A549 (cell line): ENCODE measurements at regions not wholly inside any gene's neighbourhood (a gene's known extent, or its start where the extent isn't known, plus 50 kb on each side); places are given as distances from the start of the nearest gene placed in this dataset.

Experiments
- ATAC-seq, 2 experiments: fragments of 200-7000 bp in 1 of 2; fragments of >200 bp in 1 of 2; cut with Nextera tagmentation in 1 of 2; cut with Tn5 transposase in 1 of 2; 3 replicates each; pipeline versions ENCODE4 v1.8.0 to v1.9.1; 2018 to 2020; ENCODE audit warnings: mild to moderate bottlenecking in 1 of 2, moderate library complexity in 1 of 2
- CTCF ChIA-PET: fragments of 300-600 bp; sonication (Branson Sonifier 250); formaldehyde crosslinking; extraction: SDS; loops from one replicate; lab custom pipeline; 2021; ENCODE audit warnings: antibody characterized with exemption, inconsistent platforms; lab: Yijun Ruan, JAX
- POLR2A ChIA-PET: fragments of 350-600 bp; formaldehyde crosslinking; extraction: SDS; loops from one replicate; lab custom pipeline; 2021; ENCODE audit warnings: antibody characterized with exemption, inconsistent platforms; lab: Yijun Ruan, JAX
- DNase-seq, 2 experiments: peaks; one replicate each; pipeline versions ENCODE4 v3.0.0 to v3.0.0-alpha.2; 2011 to 2016; ENCODE audit warnings: low read depth in 1 of 2, low spot score in 1 of 2
- FAIRE-seq: peaks from 2 replicates; lab custom pipeline; 2011; peaks lifted over from hg19 to GRCh38; lab: Jason Lieb, UNC
- H3K27ac ChIP-seq, 2 experiments: fragments of >200 bp; sonication (Bioruptor Twin); formaldehyde crosslinking; 3 replicates each; pipeline ENCODE4 v1.5.1; 2016 to 2017
- H3K4me1 ChIP-seq: fragments of >200 bp; sonication (Bioruptor Twin); formaldehyde crosslinking; 3 replicates; pipeline ENCODE4 v1.6.1; 2016
- H3K4me2 ChIP-seq: fragments of >200 bp; sonication (Bioruptor Twin); formaldehyde crosslinking; 3 replicates; pipeline ENCODE4 v1.6.1; 2016
- H3K4me3 ChIP-seq: fragments of >200 bp; sonication (Bioruptor Twin); formaldehyde crosslinking; 3 replicates; pipeline ENCODE4 v1.5.1; 2016
- H3K9me3 ChIP-seq: fragments of >200 bp; sonication (Bioruptor Twin); formaldehyde crosslinking; 3 replicates; pipeline ENCODE4 v1.6.1; 2016
- CBX2 ChIP-seq: fragments of 200-600 bp; sonication (generic); IDR thresholded peaks from 2 replicates; pipeline ENCODE4 v1.6.1; 2016; ENCODE audit warnings: low read depth, mild to moderate bottlenecking, borderline replicate concordance
- CEBPB ChIP-seq, 2 experiments: fragments of >200 bp in 1 of 2; sonication (Bioruptor Twin) in 1 of 2; formaldehyde crosslinking in 1 of 2; IDR thresholded peaks; 2 replicates each; pipeline ENCODE4 v1.6.1; 2012 to 2016
- EHMT2 ChIP-seq: fragments of 200-600 bp; sonication (generic); IDR thresholded peaks from 2 replicates; pipeline ENCODE4 v1.6.1; 2016; ENCODE audit warnings: antibody characterized with exemption, low read depth, mild to moderate bottlenecking, moderate library complexity
- FOSB ChIP-seq: fragments of 250-450 bp; sonication (Bioruptor Pico); IDR thresholded peaks from 2 replicates; pipeline ENCODE4 v1.5.0; 2020; ENCODE audit warnings: mild to moderate bottlenecking, moderate library complexity
- GATA3 ChIP-seq: IDR thresholded peaks from 2 replicates; pipeline ENCODE4 v1.6.1; 2012; ENCODE audit warnings: borderline replicate concordance
- HOXB5 ChIP-seq: fragments of 250-450 bp; sonication (Bioruptor Pico); IDR thresholded peaks from 2 replicates; pipeline ENCODE4 v1.5.0; 2020; ENCODE audit warnings: mild to moderate bottlenecking, moderate library complexity
- JUN ChIP-seq, 2 experiments: fragments of >200 bp; sonication (Bioruptor Twin); formaldehyde crosslinking; IDR thresholded peaks; 2 replicates in 1 of 2; 3 replicates in 1 of 2; pipeline ENCODE4 v1.6.1; 2016 to 2017
- JUNB ChIP-seq: fragments of >200 bp; sonication (Bioruptor Twin); formaldehyde crosslinking; IDR thresholded peaks from 2 replicates; pipeline ENCODE4 v1.6.1; 2016
- KDM1A ChIP-seq: fragments of 200-600 bp; sonication (generic); IDR thresholded peaks from 2 replicates; pipeline ENCODE4 v1.6.1; 2016; ENCODE audit warnings: low read depth, mild to moderate bottlenecking
- MAZ ChIP-seq: fragments of 150-350 bp; IDR thresholded peaks from 2 replicates; pipeline ENCODE4 v1.6.1; 2014; ENCODE audit warnings: antibody characterized with exemption, low read depth, low read length, borderline replicate concordance
- NPAS2 ChIP-seq: fragments of 250-450 bp; sonication (Bioruptor Pico); IDR thresholded peaks from 2 replicates; pipeline ENCODE4 v1.8.0; 2022; ENCODE audit warnings: mild to moderate bottlenecking, moderate library complexity, borderline replicate concordance
- POLR2A ChIP-seq: IDR thresholded peaks from 2 replicates; pipeline ENCODE4 v1.6.1; 2012; ENCODE audit warnings: mild to moderate bottlenecking, low read length
- POLR2AphosphoS2 ChIP-seq: conservative IDR thresholded peaks from 2 replicates; pipeline ENCODE4 v1.6.1; 2012; ENCODE audit warnings: low read length, improper control_type of control experiment, inconsistent platforms
- RAD21 ChIP-seq, 2 experiments: fragments of >200 bp in 1 of 2; sonication (Bioruptor Twin) in 1 of 2; formaldehyde crosslinking in 1 of 2; IDR thresholded peaks in 1 of 2; conservative IDR thresholded peaks in 1 of 2; 2 replicates in 1 of 2; 3 replicates in 1 of 2; pipeline ENCODE4 v1.6.1; 2012 to 2018; ENCODE audit warnings: inconsistent platforms in 1 of 2
- RARB ChIP-seq: fragments of 250-450 bp; sonication (Bioruptor Pico); IDR thresholded peaks from 2 replicates; pipeline ENCODE4 v1.8.0; 2021; ENCODE audit warnings: mild to moderate bottlenecking, moderate library complexity
- RCOR1 ChIP-seq: fragments of 150-350 bp; IDR thresholded peaks from 2 replicates; pipeline ENCODE4 v1.6.1; 2014; ENCODE audit warnings: antibody characterized with exemption, low read length, low read depth
- RFX5 ChIP-seq: fragments of 450-650 bp; IDR thresholded peaks from 2 replicates; pipeline ENCODE4 v1.7.1; 2014; ENCODE audit warnings: antibody characterized with exemption, mild to moderate bottlenecking, moderate library complexity
- RNF2 ChIP-seq: fragments of 200-600 bp; sonication (generic); IDR thresholded peaks from 2 replicates; pipeline ENCODE4 v1.6.1; 2016; ENCODE audit warnings: low read depth, mild to moderate bottlenecking, antibody characterized with exemption, moderate library complexity, borderline replicate concordance
- SREBF2 ChIP-seq: fragments of 450-650 bp; IDR thresholded peaks from 2 replicates; pipeline ENCODE4 v1.6.1; 2014; ENCODE audit warnings: mild to moderate bottlenecking, moderate library complexity
- TFCP2L1 ChIP-seq: fragments of 250-450 bp; sonication (Bioruptor Pico); IDR thresholded peaks from 2 replicates; pipeline ENCODE4 v1.5.0; 2021; ENCODE audit warnings: mild to moderate bottlenecking
- ZFP36 ChIP-seq: fragments of 450-650 bp; IDR thresholded peaks from 2 replicates; pipeline ENCODE4 v1.6.1; 2014; ENCODE audit warnings: borderline replicate concordance; ENCODE audit not compliant: partially characterized antibody
- WGBS: methylation state at CpG from one replicate; pipeline ENCODE4 v1.1.6; 2017; ENCODE audit errors: missing lambda C conversion rate; 5-methylcytosine and 5-hydroxymethylcytosine counted together
- TF ChIP-seq, protein P1 (sequence below): fragments of >200 bp; sonication (Bioruptor Twin); formaldehyde crosslinking; IDR thresholded peaks from 3 replicates; pipeline ENCODE4 v1.6.1; 2016
- TF ChIP-seq, protein P2 (sequence below): fragments of >200 bp; sonication (Bioruptor Twin); formaldehyde crosslinking; IDR thresholded peaks from 2 replicates; pipeline ENCODE4 v1.6.1; 2016
- TF ChIP-seq, protein P3 (sequence below): fragments of 200-600 bp; sonication (generic); IDR thresholded peaks from 2 replicates; pipeline ENCODE4 v1.6.1; 2016; ENCODE audit warnings: antibody characterized with exemption, mild to moderate bottlenecking, moderate library complexity
- TF ChIP-seq, protein P4 (sequence below): IDR thresholded peaks from 2 replicates; pipeline ENCODE4 v1.6.1; 2012; ENCODE audit warnings: low read depth, borderline replicate concordance
- TF ChIP-seq, protein P5 (sequence below): fragments of 250-450 bp; sonication (Bioruptor Pico); IDR thresholded peaks from 2 replicates; pipeline ENCODE4 v1.5.0; 2020; ENCODE audit warnings: low read depth, mild to moderate bottlenecking, moderate library complexity
- TF ChIP-seq, protein P6 (sequence below): fragments of 250-450 bp; sonication (Bioruptor Pico); IDR thresholded peaks from 2 replicates; pipeline ENCODE4 v1.5.0; 2021; ENCODE audit warnings: mild to moderate bottlenecking, moderate library complexity, borderline replicate concordance

DNA sequence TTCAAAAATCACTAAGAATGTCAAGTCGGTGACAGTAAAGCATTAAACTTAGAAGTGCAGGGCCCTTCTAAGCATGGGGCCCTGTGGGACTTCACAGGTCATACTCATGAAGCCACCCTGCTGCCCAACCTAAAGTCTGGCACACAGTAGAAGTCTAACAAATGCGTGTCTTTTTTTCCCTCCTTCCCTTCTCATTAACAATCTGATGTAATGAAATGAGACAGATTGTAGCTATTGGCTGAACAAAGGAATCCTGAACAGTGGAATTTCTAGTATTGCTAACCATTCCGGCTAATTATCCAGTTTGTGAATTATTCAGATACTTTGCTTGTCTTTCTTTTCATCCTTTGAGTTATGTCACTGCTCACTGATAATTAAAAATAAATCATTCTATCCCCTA lies 369.9 kb downstream of the WDR11 start:
- Histone ChIP-seq H3K4me1 (no peaks in the 10 kb centered on the region), H3K4me2 (no peak overlapping the region), H3K9me3 (no peaks in the 10 kb centered on the region), H3K4me3 (no peak overlapping the region), H3K27ac (no peak overlapping the region)
- no peak for FAIRE-seq
- 19% methylated on average over 3 of the region's 3 CpGs for WGBS
- no peak for ATAC-seq
- no peak for DNase-seq
- CTCF ChIA-PET: no interaction called here
- TF ChIP-seq, protein P1, sequence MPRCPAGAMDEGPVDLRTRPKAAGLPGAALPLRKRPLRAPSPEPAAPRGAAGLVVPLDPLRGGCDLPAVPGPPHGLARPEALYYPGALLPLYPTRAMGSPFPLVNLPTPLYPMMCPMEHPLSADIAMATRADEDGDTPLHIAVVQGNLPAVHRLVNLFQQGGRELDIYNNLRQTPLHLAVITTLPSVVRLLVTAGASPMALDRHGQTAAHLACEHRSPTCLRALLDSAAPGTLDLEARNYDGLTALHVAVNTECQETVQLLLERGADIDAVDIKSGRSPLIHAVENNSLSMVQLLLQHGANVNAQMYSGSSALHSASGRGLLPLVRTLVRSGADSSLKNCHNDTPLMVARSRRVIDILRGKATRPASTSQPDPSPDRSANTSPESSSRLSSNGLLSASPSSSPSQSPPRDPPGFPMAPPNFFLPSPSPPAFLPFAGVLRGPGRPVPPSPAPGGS: no peak
- TF ChIP-seq RAD21 (conservative IDR thresholded peaks at IDR 0.05 in 1 of 2, IDR thresholded peaks at IDR 0.05 in 1 of 2): no peak
- no peak for TF ChIP-seq RNF2
- no peak for TF ChIP-seq NPAS2
- TF ChIP-seq CBX2: no peak
- POLR2A ChIA-PET: no interaction called here

DNA sequence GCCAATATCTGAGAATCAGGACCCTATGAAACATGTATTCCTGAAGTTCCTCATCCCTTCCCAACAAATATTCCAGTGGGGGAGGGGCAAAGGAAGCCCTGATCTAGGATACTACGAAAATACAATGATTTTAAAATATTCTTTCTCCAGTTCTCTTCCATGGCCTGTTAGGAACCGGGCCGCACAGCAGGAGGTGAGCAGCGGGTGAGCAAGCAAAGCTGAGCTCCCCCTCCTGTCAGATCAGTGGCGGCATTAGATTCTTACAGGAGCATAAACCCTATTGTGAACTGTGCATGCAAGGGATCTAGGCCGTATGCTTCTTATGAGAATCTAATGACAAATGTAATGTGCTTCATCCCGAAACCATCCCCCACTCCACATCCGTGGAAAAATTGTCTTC lies 370.8 kb downstream of the WDR11 start:
- no peak for TF ChIP-seq POLR2A
- TF ChIP-seq GATA3: no peak
- TF ChIP-seq, protein P2, sequence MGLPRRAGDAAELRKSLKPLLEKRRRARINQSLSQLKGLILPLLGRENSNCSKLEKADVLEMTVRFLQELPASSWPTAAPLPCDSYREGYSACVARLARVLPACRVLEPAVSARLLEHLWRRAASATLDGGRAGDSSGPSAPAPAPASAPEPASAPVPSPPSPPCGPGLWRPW: no peak
- no peak for TF ChIP-seq EHMT2
- no peak for TF ChIP-seq POLR2AphosphoS2
- TF ChIP-seq JUNB: no peak
- no peak for TF ChIP-seq CEBPB (IDR thresholded peaks at IDR 0.05)
- TF ChIP-seq, protein P3, sequence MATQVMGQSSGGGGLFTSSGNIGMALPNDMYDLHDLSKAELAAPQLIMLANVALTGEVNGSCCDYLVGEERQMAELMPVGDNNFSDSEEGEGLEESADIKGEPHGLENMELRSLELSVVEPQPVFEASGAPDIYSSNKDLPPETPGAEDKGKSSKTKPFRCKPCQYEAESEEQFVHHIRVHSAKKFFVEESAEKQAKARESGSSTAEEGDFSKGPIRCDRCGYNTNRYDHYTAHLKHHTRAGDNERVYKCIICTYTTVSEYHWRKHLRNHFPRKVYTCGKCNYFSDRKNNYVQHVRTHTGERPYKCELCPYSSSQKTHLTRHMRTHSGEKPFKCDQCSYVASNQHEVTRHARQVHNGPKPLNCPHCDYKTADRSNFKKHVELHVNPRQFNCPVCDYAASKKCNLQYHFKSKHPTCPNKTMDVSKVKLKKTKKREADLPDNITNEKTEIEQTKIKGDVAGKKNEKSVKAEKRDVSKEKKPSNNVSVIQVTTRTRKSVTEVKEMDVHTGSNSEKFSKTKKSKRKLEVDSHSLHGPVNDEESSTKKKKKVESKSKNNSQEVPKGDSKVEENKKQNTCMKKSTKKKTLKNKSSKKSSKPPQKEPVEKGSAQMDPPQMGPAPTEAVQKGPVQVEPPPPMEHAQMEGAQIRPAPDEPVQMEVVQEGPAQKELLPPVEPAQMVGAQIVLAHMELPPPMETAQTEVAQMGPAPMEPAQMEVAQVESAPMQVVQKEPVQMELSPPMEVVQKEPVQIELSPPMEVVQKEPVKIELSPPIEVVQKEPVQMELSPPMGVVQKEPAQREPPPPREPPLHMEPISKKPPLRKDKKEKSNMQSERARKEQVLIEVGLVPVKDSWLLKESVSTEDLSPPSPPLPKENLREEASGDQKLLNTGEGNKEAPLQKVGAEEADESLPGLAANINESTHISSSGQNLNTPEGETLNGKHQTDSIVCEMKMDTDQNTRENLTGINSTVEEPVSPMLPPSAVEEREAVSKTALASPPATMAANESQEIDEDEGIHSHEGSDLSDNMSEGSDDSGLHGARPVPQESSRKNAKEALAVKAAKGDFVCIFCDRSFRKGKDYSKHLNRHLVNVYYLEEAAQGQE: no peak
- TF ChIP-seq, protein P4, sequence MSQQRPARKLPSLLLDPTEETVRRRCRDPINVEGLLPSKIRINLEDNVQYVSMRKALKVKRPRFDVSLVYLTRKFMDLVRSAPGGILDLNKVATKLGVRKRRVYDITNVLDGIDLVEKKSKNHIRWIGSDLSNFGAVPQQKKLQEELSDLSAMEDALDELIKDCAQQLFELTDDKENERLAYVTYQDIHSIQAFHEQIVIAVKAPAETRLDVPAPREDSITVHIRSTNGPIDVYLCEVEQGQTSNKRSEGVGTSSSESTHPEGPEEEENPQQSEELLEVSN: no peak
- TF ChIP-seq, protein P5, sequence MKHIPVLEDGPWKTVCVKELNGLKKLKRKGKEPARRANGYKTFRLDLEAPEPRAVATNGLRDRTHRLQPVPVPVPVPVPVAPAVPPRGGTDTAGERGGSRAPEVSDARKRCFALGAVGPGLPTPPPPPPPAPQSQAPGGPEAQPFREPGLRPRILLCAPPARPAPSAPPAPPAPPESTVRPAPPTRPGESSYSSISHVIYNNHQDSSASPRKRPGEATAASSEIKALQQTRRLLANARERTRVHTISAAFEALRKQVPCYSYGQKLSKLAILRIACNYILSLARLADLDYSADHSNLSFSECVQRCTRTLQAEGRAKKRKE (CRISPR knock-in tag): no peak
- TF ChIP-seq MAZ: no peak
- TF ChIP-seq NPAS2: no peak
- H3K4me2 ChIP-seq: no peak overlapping the region
- CTCF ChIA-PET: no interaction called here
- ATAC-seq: no peak
- no peak overlapping the region for H3K4me3 ChIP-seq
- no peaks in the 10 kb centered on the region for H3K4me1 ChIP-seq
- WGBS: 26% methylated on average over 8 of the region's 8 CpGs
- no peak for FAIRE-seq
- H3K9me3 ChIP-seq: no peaks in the 10 kb centered on the region
- no peak for DNase-seq
- H3K27ac ChIP-seq: no peak overlapping the region
- POLR2A ChIA-PET: no interaction called here

DNA sequence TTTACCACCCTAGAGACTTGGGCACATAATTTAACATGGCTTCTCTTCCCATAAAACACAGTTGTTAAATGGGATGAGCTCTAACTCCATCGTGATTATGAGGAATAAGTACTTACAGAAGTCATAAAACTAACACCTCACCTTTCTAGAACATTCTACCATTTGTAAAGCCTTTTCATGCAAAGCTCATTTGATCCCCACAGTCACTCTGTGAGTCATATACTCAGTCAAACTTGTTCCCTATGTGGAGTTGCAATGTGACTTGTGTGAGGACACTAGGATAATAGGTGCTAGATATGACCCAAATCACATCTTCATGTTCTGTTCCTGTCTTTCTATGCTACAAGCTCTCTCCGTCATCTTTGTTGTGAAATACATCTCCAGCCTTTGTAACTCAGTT lies 371.7 kb downstream of the WDR11 start:
- ATAC-seq (no peak), DNase-seq (no peak), FAIRE-seq (no peak)
- Histone ChIP-seq H3K4me2 (no peak overlapping the region), H3K4me1 (no peaks in the 10 kb centered on the region), H3K4me3 (no peak overlapping the region), H3K27ac (no peak overlapping the region), H3K9me3 (no peaks in the 10 kb centered on the region)
- WGBS: 9% methylated on average over 2 of the region's 2 CpGs
- ChIA-PET POLR2A (no interaction called here), CTCF (no interaction called here)
- no peak for TF ChIP-seq KDM1A
- TF ChIP-seq ZFP36: no peak
- no peak for TF ChIP-seq TFCP2L1 (CRISPR knock-in tag)
- no peak for TF ChIP-seq RCOR1
- no peak for TF ChIP-seq JUN (IDR thresholded peaks at IDR 0.05)
- TF ChIP-seq RFX5: no peak
- TF ChIP-seq RARB (CRISPR knock-in tag): no peak
- TF ChIP-seq FOSB (CRISPR knock-in tag): no peak
- TF ChIP-seq, protein P6, sequence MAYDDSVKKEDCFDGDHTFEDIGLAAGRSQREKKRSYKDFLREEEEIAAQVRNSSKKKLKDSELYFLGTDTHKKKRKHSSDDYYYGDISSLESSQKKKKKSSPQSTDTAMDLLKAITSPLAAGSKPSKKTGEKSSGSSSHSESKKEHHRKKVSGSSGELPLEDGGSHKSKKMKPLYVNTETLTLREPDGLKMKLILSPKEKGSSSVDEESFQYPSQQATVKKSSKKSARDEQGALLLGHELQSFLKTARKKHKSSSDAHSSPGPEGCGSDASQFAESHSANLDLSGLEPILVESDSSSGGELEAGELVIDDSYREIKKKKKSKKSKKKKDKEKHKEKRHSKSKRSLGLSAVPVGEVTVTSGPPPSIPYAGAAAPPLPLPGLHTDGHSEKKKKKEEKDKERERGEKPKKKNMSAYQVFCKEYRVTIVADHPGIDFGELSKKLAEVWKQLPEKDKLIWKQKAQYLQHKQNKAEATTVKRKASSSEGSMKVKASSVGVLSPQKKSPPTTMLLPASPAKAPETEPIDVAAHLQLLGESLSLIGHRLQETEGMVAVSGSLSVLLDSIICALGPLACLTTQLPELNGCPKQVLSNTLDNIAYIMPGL: no peak
- TF ChIP-seq GATA3: no peak
- no peak for TF ChIP-seq HOXB5 (CRISPR knock-in tag)
- no peak for TF ChIP-seq SREBF2
- no peak for TF ChIP-seq JUNB
